GM23338 (cell line): ENCODE measurements at regions not wholly inside any gene's neighbourhood (a gene's known extent, or its start where the extent isn't known, plus 50 kb on each side); places are given as distances from the start of the nearest gene placed in this dataset.

ENCODE experiments used
- CTCF ChIP-seq, 2 experiments: fragments of 200-600 bp in 1 of 2; sonication (generic) in 1 of 2; conservative IDR thresholded peaks; 2 replicates each; pipeline versions ENCODE4 v1.5.1 to v1.6.1; 2016 to 2017; ENCODE audit warnings: antibody characterized with exemption in 2 of 2, low read depth in 2 of 2, mild to moderate bottlenecking in 2 of 2, moderate library complexity in 1 of 2
- EZH2 ChIP-seq: fragments of 200-600 bp; sonication (generic); IDR thresholded peaks from one replicate; pipeline ENCODE4 v1.8.0; 2017; ENCODE audit warnings: antibody characterized with exemption, mild to moderate bottlenecking, low read depth; ENCODE audit not compliant: unreplicated experiment
- EZH2phosphoT487 ChIP-seq: fragments of 200-600 bp; sonication (generic); IDR thresholded peaks from one replicate; pipeline ENCODE4 v1.8.1; 2018; ENCODE audit warnings: antibody characterized with exemption; ENCODE audit not compliant: unreplicated experiment
- JUNB ChIP-seq: IDR thresholded peaks from one replicate; pipeline ENCODE4 v1.6.1; 2016; ENCODE audit warnings: antibody characterized with exemption; ENCODE audit not compliant: unreplicated experiment
- POLR2AphosphoS5 ChIP-seq: IDR thresholded peaks from 2 replicates; pipeline ENCODE4 v1.6.1; 2016; ENCODE audit warnings: antibody characterized with exemption, low read depth
- REST ChIP-seq: IDR thresholded peaks from one replicate; pipeline ENCODE4 v1.6.1; 2018; ENCODE audit warnings: antibody characterized with exemption; ENCODE audit not compliant: unreplicated experiment
- STAT1 ChIP-seq: IDR thresholded peaks from one replicate; pipeline ENCODE4 v1.6.1; 2016; ENCODE audit warnings: antibody characterized with exemption; ENCODE audit not compliant: unreplicated experiment
- ZNF331 ChIP-seq: fragments of 250-450 bp; sonication (Bioruptor Pico); IDR thresholded peaks from 2 replicates; pipeline ENCODE4 v1.5.0; 2020; ENCODE audit warnings: low read depth, mild to moderate bottlenecking, moderate library complexity
- ZNF462 ChIP-seq: fragments of 250-450 bp; sonication (Bioruptor Pico); IDR thresholded peaks from 2 replicates; pipeline ENCODE4 v1.5.0; 2020; ENCODE audit warnings: mild to moderate bottlenecking, moderate library complexity

- TF ChIP-seq REST = no peak
- TF ChIP-seq POLR2AphosphoS5 = no peak
- TF ChIP-seq CTCF (conservative IDR thresholded peaks at IDR 0.05; ENCODE audit: low read depth in 2 of 2) = no peak
- TF ChIP-seq EZH2 = no peak
- TF ChIP-seq STAT1 = no peak
- TF ChIP-seq JUNB = no peak
- no peak for TF ChIP-seq ZNF462 (CRISPR knock-in tag)
- no peak for TF ChIP-seq EZH2phosphoT487
- TF ChIP-seq ZNF331 (CRISPR knock-in tag) = no peak
Observed at GRCh38 chr9:28518439-28518838, 945.2 kb upstream of the C9orf72 start.
